Activated CD4-positive, alpha-beta T cell treated with anti-CD3 and anti-CD28 coated beads, Interleukin-2, Interleukin-6, amounts not matched to agents 100 ng/mL and 50 ng/mL, durations not matched to agents 16 hours and 8 hours (primary cell): ENCODE measurements at regions not wholly inside any gene's neighbourhood (a gene's known extent, or its start where the extent isn't known, plus 50 kb on each side); places are given as distances from the start of the nearest gene placed in this dataset.

Source experiments
- DNase-seq: peaks from one replicate; pipeline ENCODE4 v3.0.0-alpha.2; 2020

- DNase-seq: no peak
Measured at GRCh38 chr2:171225302-171225980, 64.7 kb upstream of the TLK1 start.

- no peak for DNase-seq
Measured at GRCh38 chr2:171217330-171217729, 56.6 kb upstream of the TLK1 start.

- no peak for DNase-seq
Measured at GRCh38 chr2:171216631-171217030, 55.9 kb upstream of the TLK1 start.

- no peak for DNase-seq
Measured at GRCh38 chr2:171214093-171214492, 53.4 kb upstream of the TLK1 start.

- peak; percentile 65 for DNase-seq
Measured at GRCh38 chr2:171210864-171211431, 50.3 kb upstream of the TLK1 start.
